Frontal cortex (tissue), 3 donors: ENCODE measurements at regions not wholly inside any gene's neighbourhood (a gene's known extent, or its start where the extent isn't known, plus 50 kb on each side); places are given as distances from the start of the nearest gene placed in this dataset.

Experiments used
- DNase-seq, 2 donors: peaks; one replicate each; pipeline ENCODE4 v3.0.0; 2012; ENCODE audit warnings: low spot score in 2 of 2
- FAIRE-seq: peaks from 2 replicates; lab custom pipeline; 2012; peaks lifted over from hg19 to GRCh38; lab: Jason Lieb, UNC
- donor health status: control.
- donor health status: control.
- donor health status: control.

DNA sequence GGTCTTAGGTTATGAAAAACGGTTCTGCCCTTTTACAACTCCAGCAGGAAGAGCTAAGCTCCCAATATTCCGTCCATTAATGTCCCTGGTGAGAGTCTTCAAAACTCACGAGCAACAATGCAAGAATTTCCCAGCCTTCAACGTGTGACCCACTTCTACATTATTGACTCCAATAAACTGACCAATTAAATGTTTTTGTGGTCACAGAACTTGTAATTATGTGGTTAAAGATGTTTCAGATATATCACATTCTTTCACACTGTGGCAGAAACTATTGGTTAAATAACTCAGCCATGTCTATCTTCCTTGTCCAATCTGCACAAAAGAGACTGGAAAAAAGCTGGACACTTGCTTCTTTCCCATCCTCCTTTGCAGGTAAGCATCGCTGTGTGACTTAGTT is 286.6 kb upstream of the ADAMTS9 start:
- DNase-seq (no peak), FAIRE-seq (no peak)

DNA sequence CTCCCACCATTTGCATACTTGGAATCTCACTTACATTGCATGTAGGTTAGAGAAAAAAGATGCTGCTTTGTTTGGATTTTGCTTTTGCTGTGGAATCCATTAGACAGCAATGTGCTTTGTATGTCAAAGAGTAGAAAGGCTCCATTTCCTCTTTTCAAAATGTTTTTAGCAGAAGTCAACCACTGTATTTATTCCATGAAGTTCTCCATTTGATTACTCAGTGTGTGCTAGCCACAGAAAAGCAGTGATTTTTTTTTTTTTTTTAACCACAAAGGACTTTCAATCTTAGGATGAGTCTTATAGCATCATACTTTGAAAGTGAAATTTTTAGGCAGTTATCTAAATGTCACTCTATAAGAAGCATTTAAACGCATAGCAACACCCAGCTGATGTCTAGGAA is 285.0 kb upstream of the ADAMTS9 start:
- DNase-seq: no peak
- FAIRE-seq: no peak

DNA sequence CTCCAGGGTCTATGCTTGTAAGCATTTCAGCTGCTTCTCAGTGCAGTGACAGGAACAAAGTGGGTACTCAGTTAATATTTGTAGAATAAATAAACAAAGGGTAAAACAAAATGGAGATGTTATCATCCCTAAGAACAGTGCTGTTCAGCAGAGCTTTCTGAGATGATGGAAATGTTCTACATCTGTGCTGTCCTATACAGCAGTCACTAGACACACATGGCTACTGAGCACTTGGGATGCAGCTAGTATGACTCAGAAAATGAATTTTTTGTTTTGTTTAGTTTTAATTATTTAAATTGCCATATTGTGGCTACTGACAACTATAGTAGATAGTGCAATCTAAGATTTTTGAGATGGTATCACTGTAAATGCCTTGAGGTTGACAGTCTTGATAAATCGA is 283.8 kb upstream of the ADAMTS9 start:
- DNase-seq: no peak

DNA sequence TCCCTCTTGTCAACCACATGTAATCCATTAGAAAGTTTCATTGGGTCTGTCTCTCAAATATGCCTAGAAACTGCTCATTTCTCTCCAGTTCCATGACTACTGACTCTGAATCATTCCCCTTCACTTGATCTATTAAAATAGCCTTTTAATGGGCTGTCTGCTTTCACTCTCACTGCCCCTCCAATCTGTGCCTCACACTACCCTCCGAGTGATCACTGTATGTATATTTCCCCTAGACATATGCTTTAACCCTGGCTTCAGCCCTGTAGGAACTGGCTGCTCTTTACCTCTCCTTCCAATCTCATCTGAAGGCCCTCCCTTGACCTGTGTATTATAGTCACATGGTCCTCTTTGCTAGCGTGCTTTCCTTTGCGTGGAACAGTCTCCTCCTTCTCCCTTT is 282.8 kb upstream of the ADAMTS9 start:
- DNase-seq (no peak), FAIRE-seq (no peak)

More for the DNA sequence above, 283.8 kb upstream of the ADAMTS9 start:
- no peak for FAIRE-seq

DNA sequence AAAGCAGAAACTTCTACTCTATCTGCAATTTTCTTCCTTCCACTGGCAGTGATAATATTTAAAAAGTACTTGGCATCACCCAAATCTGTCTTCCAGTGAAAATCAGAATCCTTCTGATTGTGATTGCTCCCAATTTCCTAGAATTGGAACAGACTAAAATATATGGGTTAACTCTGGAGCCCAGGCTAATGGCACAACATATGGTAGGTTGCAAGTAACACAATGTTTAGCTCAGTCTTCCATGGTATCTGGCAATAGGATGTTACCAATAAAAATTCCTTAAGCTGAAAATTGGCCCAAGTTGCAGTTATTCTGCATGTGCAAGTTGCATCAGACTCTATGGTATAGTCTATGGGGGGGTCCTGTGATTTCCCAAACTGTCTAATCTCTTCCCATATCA is 273.5 kb upstream of the ADAMTS9 start:
- no peak for FAIRE-seq
- DNase-seq: no peak

DNA sequence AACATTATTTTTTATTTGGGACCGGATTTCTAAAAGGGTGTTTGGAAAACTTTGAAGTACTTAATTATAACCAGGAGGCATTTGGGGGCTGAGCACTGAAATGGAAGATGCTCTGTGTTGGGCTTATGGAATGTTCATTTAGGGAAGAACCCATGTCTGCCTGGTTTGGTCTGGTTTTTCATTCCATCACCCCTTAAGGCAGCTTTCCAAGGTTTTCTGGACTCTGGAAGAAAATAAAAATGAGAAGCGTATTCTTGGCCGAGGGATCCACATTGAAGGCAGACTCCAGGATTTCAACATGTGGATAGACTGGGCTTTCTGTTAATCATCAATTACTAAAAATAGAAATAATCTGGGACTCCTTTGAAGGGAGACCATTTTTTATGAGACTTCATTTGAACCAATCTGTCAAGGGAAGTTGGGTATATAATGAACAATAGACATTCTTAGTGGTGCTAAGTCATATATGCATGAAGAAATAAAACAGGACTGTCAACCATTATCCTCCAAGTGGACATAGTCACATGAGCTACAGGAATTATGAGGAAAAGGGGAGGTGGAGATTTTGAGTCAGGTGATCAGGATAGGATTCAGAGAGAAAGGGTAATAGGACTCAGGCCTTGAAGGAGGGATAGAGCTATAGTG is 270.5 kb upstream of the ADAMTS9 start:
- FAIRE-seq: no peak
- DNase-seq: no peak

DNA sequence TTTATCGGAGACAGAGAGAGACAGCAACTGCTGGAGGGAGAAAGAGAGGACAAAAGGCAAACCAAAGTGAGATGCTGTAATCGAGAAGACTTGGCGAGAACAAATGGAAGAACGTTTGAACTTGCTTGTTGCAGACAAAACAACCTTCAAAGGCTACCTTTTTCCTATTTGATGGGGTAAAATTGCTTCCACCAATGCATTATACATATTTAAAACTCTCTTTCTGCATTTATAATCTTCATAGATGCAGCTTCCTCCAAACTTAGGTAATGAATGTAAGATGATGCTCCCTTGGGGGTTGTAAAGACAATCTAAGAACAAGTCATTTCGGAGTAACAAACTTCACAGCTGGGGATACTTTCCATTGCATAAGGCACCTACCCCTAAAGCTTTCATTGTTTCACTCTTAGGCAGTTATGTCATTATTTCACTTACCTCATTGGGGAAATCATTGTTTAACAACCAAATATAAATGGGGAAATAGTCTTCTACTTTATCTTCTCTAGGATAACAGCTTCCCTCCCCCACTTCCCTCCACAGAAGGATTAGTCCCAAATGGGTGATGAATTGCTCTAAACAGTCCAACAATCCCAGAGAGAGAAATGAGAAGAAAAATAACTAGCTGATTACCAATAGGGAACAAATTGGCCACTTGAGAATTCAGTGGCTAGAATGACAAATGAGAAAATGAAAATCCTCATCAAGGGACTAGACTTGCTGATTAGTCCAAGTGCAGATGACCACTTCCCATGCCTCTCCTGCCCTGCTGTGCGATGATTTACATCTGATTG is 269.8 kb upstream of the ADAMTS9 start:
- no peak for DNase-seq
- FAIRE-seq: no peak

DNA sequence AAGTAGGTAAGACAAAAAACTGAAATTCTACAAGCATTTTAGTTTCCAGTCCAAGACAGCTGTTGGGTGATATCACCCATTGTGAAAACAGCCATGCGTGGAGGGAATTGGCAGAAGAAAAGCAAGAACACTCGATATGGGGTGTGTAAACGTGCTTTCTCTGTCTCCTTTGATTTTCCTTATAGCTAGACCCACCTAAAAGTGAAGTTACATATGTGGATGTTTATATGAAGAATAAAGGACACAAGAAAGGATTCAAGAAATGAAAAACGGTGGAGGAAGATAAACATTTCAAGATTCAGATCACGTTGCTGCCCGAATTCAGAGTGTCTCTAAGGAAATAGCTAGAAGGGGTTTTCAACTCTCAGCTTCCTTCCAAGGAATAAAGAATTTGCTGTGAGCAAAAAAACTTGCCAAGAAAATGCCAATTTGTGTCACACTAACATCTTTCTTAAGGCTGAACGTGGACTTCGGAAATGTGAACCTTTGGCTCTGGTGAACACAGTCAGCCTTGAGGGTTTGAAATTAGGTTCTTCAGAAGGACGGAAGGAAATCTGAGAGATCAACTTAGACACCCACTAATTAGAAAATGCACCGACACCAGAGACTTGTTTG is 269.0 kb upstream of the ADAMTS9 start:
- FAIRE-seq: no peak
- no peak for DNase-seq

DNA sequence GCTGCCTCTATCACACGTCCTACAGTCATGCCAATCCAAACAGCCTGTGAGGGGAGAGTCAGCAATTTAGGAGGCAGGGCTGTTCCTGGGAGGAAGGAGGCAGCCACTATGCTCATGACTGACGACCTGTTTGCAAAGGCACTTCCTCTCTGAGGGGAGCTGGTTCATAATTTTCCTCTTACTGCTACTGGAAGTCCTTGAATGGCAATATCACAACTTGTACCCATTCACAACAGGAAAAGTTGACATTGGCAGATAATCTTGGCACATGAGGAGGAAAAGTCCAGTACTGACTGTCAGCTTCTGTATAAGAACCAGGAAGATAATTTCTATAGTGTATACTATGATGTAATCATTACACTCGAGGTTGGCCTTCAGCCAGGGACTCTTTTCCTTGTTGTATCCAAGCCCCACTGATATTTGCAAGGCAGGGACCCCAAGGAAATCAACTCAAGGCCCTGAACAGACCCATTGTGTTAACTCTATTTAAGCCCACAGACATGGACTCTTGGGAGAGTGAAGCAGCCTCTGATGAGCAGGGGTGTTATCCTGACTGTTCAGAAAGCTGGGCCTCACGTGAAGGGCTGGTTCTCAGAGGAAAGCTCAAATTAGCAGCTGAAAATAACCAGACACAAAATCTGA is 267.3 kb upstream of the ADAMTS9 start:
- no peak for DNase-seq
- FAIRE-seq: no peak

DNA sequence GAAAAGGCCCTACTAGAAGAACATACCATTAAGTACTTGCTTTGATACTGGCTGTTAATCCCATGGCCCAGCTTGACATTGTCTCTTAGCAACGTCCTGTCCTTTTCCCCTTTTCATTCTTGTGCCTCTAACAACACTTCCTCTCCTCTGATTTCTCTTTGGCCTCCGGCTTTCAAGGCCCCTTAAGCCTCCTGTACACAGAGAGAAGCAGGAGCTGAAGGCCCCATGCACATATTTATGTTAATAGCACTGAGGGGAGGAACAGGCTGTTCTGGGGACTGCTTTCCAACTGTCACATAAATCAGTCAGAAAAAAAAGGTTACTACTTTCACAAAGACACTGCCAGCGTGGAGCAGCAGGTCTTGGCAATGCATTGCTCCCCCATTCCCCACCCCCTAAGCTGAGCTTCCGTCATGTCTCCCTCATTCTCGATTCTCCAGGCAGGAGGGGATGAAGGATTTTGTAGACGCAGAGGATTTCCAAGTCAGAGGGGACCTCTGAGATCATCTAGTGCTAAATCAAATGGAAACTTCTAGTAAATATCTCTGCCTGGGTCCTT is 257.4 kb upstream of the ADAMTS9 start:
- FAIRE-seq (no peak), DNase-seq (peak in 1 of 2 donors; percentile 7)

DNA sequence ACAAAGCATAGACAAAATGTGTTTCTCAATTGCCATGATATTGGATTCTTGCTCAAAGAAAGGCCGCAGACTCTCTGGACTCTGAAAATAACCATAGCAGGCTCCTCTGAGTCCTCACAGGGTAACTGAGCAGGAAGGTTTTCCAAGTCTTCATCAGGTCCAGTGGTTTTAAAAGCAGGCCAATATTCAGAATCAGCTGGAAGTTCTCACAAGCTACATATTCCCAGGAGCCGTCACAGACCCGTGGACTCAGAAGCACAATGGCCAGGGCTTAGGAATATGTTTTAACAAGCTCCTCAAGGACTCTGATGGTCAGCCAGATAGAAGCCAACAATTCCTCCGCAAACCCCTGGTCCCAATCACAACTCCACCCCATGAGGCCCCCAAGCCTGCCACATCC is 256.1 kb upstream of the ADAMTS9 start:
- DNase-seq (no peak), FAIRE-seq (no peak)

DNA sequence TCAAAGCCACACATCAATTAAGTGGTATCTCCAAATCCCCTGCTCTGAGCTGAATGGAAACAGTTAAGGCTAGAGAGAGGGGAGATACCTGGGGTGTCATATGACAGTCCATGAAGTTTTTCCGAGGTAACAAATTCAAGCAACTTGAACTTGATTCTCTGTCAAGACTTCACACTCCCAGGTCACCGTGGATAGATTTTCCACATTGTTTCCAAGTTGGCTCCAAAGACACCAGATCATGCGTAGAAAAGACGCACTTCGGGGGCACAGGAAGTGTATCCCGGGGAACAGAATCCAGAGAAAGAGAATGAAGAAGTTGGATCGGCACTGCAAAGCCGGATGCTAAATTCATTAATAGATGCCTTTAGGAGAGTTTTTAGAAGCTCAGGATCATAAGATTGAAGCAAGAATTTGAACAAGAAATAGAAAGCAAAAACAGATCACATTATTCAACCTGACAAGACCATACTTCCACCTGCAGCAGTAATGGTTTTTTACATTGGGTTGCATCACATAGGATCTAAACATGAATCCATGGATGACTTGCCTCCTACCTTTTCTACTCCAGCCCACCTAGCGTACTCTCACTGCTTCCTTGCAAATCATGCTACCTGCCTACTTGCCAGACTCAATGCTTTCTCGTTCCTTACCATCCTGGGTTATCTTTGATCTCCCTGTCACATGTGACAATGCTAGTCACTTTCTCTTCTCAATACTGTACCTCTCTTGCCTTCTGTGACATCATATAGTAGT is 253.0 kb upstream of the ADAMTS9 start:
- DNase-seq (no peak), FAIRE-seq (no peak)

DNA sequence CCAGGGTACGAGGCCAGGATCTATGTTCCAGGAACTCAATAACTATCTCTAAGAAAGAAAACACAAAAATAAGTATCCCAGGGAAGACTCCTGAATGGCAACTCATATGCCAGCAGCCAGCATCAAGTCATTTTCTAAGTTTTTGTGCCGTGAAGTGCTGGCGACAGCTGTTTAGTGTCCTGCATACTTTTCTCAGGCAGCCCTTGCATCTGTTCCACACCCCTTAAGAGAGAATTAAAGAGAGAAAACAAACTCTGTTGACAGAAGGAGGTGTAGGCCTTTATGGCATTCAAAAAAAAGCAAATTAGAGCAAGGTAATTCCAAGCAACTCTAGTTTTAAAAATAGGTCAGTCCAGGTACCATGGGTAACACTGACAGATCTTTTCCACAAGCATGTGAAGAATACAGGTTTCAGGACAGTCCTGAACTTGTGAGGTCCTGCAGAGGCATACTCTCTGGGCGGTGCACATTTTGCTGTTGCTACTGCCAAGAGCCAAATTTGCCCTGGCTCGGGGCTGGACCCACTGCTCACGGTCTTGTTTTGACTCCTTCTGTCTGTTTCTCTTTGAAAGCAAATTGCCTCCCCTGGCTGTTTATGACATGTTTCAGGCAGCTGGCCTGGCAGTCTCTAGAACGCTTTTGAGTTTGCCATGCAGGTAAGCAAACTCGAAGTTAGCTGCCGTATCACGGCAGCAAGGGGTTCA is 252.1 kb upstream of the ADAMTS9 start:
- FAIRE-seq (no peak), DNase-seq (no peak)

DNA sequence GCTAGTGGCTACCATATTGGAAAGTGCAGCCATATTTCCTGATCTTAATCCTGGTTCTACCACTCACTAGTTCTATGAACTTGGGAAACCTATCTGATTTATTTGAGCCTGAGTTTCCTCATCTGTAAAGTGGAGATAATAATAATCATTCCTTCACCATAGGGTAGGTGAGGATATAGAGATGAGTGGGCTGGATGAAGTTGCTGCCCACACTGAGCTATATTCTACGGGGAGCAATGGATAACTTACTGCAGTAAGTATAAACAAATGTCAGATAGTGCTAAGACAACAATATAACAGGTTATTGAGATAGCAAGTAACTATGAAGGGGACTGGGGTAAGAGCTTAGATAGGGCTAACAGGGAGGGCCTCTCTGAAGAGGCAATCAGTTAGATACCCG is 251.5 kb upstream of the ADAMTS9 start:
- FAIRE-seq (no peak), DNase-seq (no peak)

DNA sequence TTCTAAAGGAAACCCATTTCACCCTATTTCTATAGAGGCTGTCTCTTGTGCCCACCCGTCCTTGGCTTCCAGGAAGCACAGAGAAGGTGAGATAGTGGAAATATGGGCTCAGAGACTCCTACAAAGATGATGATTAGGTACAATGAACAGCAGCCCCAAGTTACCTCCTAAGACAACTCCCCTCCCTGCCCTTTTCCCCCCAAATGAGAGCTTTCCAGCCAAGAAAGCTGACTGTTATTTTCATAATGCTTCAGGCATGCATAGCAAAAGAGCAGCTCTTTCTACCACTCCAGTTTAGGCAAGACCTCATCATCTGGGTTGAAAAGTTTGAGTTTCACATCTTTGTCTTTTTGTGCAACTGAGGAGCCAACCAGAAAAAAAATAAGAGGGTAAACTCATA is 248.8 kb upstream of the ADAMTS9 start:
- DNase-seq (no peak), FAIRE-seq (no peak)

DNA sequence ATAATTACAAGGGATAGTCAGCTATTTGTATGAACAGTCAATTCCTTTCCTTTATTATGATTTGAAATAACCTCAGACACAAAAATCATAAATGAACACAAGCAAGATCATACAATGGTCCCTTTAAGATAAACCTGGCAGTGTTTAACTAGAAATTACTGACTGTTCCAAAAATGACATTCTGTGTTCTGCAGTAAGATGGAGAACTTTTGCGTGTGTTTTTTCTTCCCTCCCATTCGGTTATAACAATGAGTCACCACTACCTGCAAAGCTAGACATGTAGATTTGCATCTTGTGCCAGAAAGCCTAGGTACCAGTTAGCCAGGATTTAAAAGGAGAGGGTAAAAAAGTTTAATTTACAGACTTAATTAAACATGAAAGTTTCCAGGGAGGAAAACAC is 248.2 kb upstream of the ADAMTS9 start:
- FAIRE-seq: no peak
- DNase-seq: no peak

DNA sequence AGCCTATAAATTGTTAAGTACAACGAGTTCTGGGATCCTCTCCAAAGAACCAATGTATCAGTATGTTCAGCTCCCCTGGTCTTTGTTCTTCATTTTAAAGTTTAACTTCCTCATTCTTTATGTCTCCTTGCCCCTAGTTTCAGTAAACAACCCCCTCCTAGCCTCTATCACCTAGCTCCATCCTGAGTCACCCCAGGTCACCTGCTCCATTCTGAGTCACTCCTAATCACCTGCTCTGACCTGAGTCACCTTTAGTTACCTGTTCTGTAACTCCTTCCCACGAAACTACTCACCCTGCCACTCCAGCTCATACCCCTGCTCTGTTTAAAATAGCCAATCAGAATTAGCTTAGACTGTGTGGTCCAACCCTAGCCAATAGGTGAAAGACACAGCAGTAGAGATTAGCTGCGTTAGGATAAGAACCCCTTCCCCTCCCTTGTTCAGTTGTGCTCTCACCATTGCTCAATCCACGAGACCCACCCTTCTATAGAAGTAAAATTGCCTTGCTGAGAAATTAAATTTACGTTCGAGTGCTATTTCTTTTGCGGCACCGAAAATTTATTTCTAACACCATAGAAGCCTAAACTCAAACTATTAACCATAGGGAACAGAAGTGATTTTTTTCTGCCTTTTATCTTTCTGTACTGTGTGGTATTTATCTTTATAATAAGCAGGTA is 245.0 kb upstream of the ADAMTS9 start:
- no peak for FAIRE-seq
- no peak for DNase-seq

DNA sequence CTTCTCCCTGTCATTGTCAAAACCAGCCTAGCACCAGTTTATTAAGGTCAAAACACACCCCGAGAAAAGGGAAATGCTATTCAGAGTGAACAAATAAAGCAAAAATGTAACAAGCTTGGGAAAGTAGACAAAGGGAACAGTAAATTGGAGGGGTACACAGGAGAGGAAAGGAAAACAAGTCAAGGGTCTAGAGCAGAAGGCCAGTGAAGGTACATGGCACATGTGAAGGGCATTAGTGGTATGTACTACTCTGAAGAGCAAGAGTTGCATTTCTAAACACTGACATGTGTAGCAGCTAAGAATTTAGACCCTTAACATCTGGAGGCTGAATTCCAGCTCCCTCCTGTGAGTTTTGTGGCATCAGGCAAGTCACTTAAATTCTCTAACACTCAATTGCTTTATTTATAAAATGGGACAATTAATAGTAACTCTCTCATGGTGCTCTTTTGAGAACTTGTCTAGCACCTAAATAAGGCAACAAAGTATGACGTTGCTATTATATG is 244.3 kb upstream of the ADAMTS9 start:
- FAIRE-seq (no peak), DNase-seq (no peak)

DNA sequence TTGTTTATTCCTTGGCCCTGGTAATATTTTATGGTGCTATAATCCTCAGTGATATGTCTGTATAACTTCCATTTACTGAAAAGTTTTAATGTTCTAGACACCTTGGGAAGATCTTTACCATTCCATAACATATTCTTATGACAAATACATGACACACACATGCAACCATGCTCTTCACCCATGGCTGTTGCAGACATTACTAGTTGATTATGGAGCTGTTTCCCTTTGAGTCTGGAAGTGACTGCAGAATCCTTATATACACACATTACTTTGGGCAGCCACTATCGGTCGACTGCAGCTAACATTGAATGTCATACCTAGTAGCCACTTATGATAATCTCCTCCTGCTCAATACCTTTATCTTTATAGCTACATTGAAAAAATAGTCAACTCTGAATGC is 243.1 kb upstream of the ADAMTS9 start:
- FAIRE-seq: no peak
- no peak for DNase-seq
